Uterus (tissue), 2 donors: ENCODE measurements at regions not wholly inside any gene's neighbourhood (a gene's known extent, or its start where the extent isn't known, plus 50 kb on each side); places are given as distances from the start of the nearest gene placed in this dataset.

Experiments
- POLR2A ChIP-seq, 2 donors: fragments of 450-650 bp; IDR thresholded peaks; one replicate each; pipeline ENCODE4 v1.6.1; 2016; ENCODE audit warnings: antibody characterized with exemption in 2 of 2, mild to moderate bottlenecking in 1 of 2, moderate library complexity in 1 of 2
- TF ChIP-seq, protein P1 (sequence below), 4 experiments: fragments of 200-600 bp in 2 of 4; fragments of 450-650 bp in 2 of 4; sonication (generic) in 2 of 4; IDR thresholded peaks; one replicate each; pipeline ENCODE4 v1.5.1; 2016 to 2019; ENCODE audit warnings: antibody characterized with exemption in 4 of 4, mild to moderate bottlenecking in 2 of 4, moderate library complexity in 1 of 4

DNA sequence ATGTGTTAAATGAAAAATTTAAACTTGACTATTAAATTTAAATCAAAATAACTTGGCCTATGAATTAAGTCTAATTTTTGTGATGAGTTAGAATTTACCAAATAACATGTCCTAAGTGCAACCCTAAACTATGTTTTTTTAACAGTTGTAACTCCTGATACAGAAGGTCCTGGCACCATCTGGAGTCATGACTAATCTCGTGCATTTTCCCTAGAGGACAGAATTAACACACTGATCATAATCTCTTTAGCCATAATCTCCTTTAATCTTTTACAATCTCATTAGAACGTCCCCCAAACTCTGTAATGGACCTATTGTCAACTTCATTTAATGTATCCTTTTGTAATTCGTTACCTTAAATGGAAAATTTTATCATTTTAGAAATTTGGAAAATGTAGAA, 100.6 kb downstream of the SUCNR1 start:
- no peak for TF ChIP-seq POLR2A (IDR thresholded peaks at IDR 0.05)
- TF ChIP-seq, protein P1, sequence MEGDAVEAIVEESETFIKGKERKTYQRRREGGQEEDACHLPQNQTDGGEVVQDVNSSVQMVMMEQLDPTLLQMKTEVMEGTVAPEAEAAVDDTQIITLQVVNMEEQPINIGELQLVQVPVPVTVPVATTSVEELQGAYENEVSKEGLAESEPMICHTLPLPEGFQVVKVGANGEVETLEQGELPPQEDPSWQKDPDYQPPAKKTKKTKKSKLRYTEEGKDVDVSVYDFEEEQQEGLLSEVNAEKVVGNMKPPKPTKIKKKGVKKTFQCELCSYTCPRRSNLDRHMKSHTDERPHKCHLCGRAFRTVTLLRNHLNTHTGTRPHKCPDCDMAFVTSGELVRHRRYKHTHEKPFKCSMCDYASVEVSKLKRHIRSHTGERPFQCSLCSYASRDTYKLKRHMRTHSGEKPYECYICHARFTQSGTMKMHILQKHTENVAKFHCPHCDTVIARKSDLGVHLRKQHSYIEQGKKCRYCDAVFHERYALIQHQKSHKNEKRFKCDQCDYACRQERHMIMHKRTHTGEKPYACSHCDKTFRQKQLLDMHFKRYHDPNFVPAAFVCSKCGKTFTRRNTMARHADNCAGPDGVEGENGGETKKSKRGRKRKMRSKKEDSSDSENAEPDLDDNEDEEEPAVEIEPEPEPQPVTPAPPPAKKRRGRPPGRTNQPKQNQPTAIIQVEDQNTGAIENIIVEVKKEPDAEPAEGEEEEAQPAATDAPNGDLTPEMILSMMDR (IDR thresholded peaks at IDR 0.05): no peak
